Activated CD8-positive, alpha-beta T cell treated with anti-CD3 and anti-CD28 coated beads, Interleukin-2, amount 10 ng/mL, durations not matched to agents 7 days and 5 days (primary cell): ENCODE measurements at regions not wholly inside any gene's neighbourhood (a gene's known extent, or its start where the extent isn't known, plus 50 kb on each side); places are given as distances from the start of the nearest gene placed in this dataset.

Experiments
- ATAC-seq: fragments of 150-1000 bp; cut with Tn5 transposase; one replicate; pipeline ENCODE4 v1.10.0; 2021; ENCODE audit warnings: moderate library complexity
- CTCF ChIA-PET: fragments of 350-600 bp; sonication (Branson Sonifier 250); formaldehyde crosslinking; loops from one replicate; lab custom pipeline; 2021; ENCODE audit warnings: antibody characterized with exemption; lab: Charles Lee
- POLR2A ChIA-PET: fragments of 350-600 bp; sonication (Branson Sonifier 250); formaldehyde crosslinking; loops from one replicate; lab custom pipeline; 2021; ENCODE audit warnings: antibody characterized with exemption; lab: Charles Lee
- DNase-seq: peaks from one replicate; pipeline ENCODE4 v3.0.0-alpha.2; 2020
- H3K27ac Mint-ChIP-seq: one replicate; pipeline ENCODE4 v1.8.0; 2021; ENCODE audit warnings: mild to moderate bottlenecking, mixed read lengths
- H3K27me3 Mint-ChIP-seq: one replicate; pipeline ENCODE4 v1.8.0; 2021; ENCODE audit warnings: low read depth, mixed read lengths
- H3K36me3 Mint-ChIP-seq: one replicate; pipeline ENCODE4 v1.8.0; 2021; ENCODE audit warnings: low read depth, mixed read lengths
- H3K4me1 Mint-ChIP-seq: one replicate; pipeline ENCODE4 v1.8.0; 2021; ENCODE audit warnings: low read depth, mixed read lengths
- H3K4me3 Mint-ChIP-seq: one replicate; pipeline ENCODE4 v1.8.0; 2021; ENCODE audit warnings: mild to moderate bottlenecking, mixed read lengths
- H3K9me3 Mint-ChIP-seq: one replicate; pipeline ENCODE4 v1.8.0; 2022; ENCODE audit warnings: mixed read lengths; ENCODE audit not compliant: insufficient read depth

- Mint-ChIP-seq H3K4me3 (no peak overlapping the region), H3K27ac (no peak overlapping the region), H3K9me3 (no peaks in the 10 kb centered on the region), H3K4me1 (no peaks in the 10 kb centered on the region), H3K27me3 (no peaks in the 10 kb centered on the region), H3K36me3 (no peaks in the 10 kb centered on the region)
- POLR2A ChIA-PET = no interaction called here
- DNase-seq (no peak), ATAC-seq (no peak)
- CTCF ChIA-PET = no interaction called here
Measured at GRCh38 chr20:60600036-60600435, 641.8 kb downstream of the CDH26 start.

- Mint-ChIP-seq H3K9me3 (no peaks in the 10 kb centered on the region), H3K36me3 (no peaks in the 10 kb centered on the region), H3K4me1 (no peaks in the 10 kb centered on the region), H3K4me3 (no peak overlapping the region), H3K27ac (no peak overlapping the region), H3K27me3 (no peaks in the 10 kb centered on the region)
- DNase-seq (no peak), ATAC-seq (no peak)
- CTCF ChIA-PET = no interaction called here
- POLR2A ChIA-PET = no interaction called here
Measured at GRCh38 chr20:60624066-60624465, 628.0 kb upstream of the CDH4 start.

GRCh38 chr20:60627751-60628565 is 624.1 kb upstream of the CDH4 start:
- DNase-seq = no peak
- H3K9me3 Mint-ChIP-seq = no peaks in the 10 kb centered on the region
- H3K4me3 Mint-ChIP-seq = no peak overlapping the region
- ChIA-PET CTCF (no interaction called here), POLR2A (no interaction called here)
- no peaks in the 10 kb centered on the region for H3K4me1 Mint-ChIP-seq
- no peak overlapping the region for H3K27ac Mint-ChIP-seq
- H3K36me3 Mint-ChIP-seq = no peaks in the 10 kb centered on the region
- no peaks in the 10 kb centered on the region for H3K27me3 Mint-ChIP-seq
- no peak for ATAC-seq

- Mint-ChIP-seq H3K4me3 (no peak overlapping the region), H3K27ac (no peak overlapping the region), H3K27me3 (no peaks in the 10 kb centered on the region), H3K36me3 (no peaks in the 10 kb centered on the region), H3K9me3 (no peaks in the 10 kb centered on the region), H3K4me1 (no peaks in the 10 kb centered on the region)
- CTCF ChIA-PET = no interaction called here
- DNase-seq (no peak), ATAC-seq (no peak)
- POLR2A ChIA-PET = no interaction called here
Measured at GRCh38 chr20:60628749-60629148, 623.3 kb upstream of the CDH4 start.

GRCh38 chr20:60629206-60629605 is 622.9 kb upstream of the CDH4 start:
- no peaks in the 10 kb centered on the region for H3K36me3 Mint-ChIP-seq
- no peaks in the 10 kb centered on the region for H3K9me3 Mint-ChIP-seq
- no peaks in the 10 kb centered on the region for H3K4me1 Mint-ChIP-seq
- no peak for DNase-seq
- no peak for ATAC-seq
- no peak overlapping the region for H3K4me3 Mint-ChIP-seq
- no peak overlapping the region for H3K27ac Mint-ChIP-seq
- ChIA-PET POLR2A (no interaction called here), CTCF (no interaction called here)
- H3K27me3 Mint-ChIP-seq = no peaks in the 10 kb centered on the region

- Mint-ChIP-seq H3K4me1 (no peaks in the 10 kb centered on the region), H3K27me3 (no peaks in the 10 kb centered on the region), H3K36me3 (no peaks in the 10 kb centered on the region), H3K27ac (no peak overlapping the region), H3K9me3 (no peaks in the 10 kb centered on the region), H3K4me3 (no peak overlapping the region)
- CTCF ChIA-PET = no interaction called here
- no peak for DNase-seq
- ATAC-seq = no peak
- POLR2A ChIA-PET = no interaction called here
Measured at GRCh38 chr20:60630609-60631008, 621.5 kb upstream of the CDH4 start.

- no peaks in the 10 kb centered on the region for H3K27me3 Mint-ChIP-seq
- no peak overlapping the region for H3K27ac Mint-ChIP-seq
- ChIA-PET CTCF (no interaction called here), POLR2A (no interaction called here)
- H3K9me3 Mint-ChIP-seq = no peaks in the 10 kb centered on the region
- H3K36me3 Mint-ChIP-seq = no peaks in the 10 kb centered on the region
- ATAC-seq (no peak), DNase-seq (no peak)
- H3K4me3 Mint-ChIP-seq = no peak overlapping the region
- no peaks in the 10 kb centered on the region for H3K4me1 Mint-ChIP-seq
Measured at GRCh38 chr20:60631585-60632287, 620.3 kb upstream of the CDH4 start.

GRCh38 chr20:60632391-60633262 is 619.4 kb upstream of the CDH4 start:
- Mint-ChIP-seq H3K4me3 (no peak overlapping the region), H3K36me3 (no peaks in the 10 kb centered on the region), H3K9me3 (no peaks in the 10 kb centered on the region), H3K27ac (no peak overlapping the region), H3K27me3 (no peaks in the 10 kb centered on the region), H3K4me1 (no peaks in the 10 kb centered on the region)
- ATAC-seq = no peak
- no peak for DNase-seq
- ChIA-PET POLR2A (no interaction called here), CTCF (no interaction called here)

GRCh38 chr20:60634491-60635172 is 617.4 kb upstream of the CDH4 start:
- no peaks in the 10 kb centered on the region for H3K27me3 Mint-ChIP-seq
- H3K36me3 Mint-ChIP-seq = no peaks in the 10 kb centered on the region
- POLR2A ChIA-PET = no interaction called here
- CTCF ChIA-PET = no interaction called here
- ATAC-seq (no peak), DNase-seq (no peak)
- H3K9me3 Mint-ChIP-seq = no peaks in the 10 kb centered on the region
- no peaks in the 10 kb centered on the region for H3K4me1 Mint-ChIP-seq
- no peak overlapping the region for H3K27ac Mint-ChIP-seq
- H3K4me3 Mint-ChIP-seq = no peak overlapping the region

GRCh38 chr20:60636417-60636816 is 615.6 kb upstream of the CDH4 start:
- ATAC-seq = no peak
- ChIA-PET CTCF (no interaction called here), POLR2A (no interaction called here)
- Mint-ChIP-seq H3K36me3 (no peaks in the 10 kb centered on the region), H3K27me3 (no peaks in the 10 kb centered on the region), H3K27ac (no peak overlapping the region), H3K4me3 (no peak overlapping the region), H3K4me1 (no peaks in the 10 kb centered on the region), H3K9me3 (no peaks in the 10 kb centered on the region)
- no peak for DNase-seq

- H3K36me3 Mint-ChIP-seq = no peaks in the 10 kb centered on the region
- ChIA-PET POLR2A (no interaction called here), CTCF (no interaction called here)
- DNase-seq (no peak), ATAC-seq (no peak)
- no peak overlapping the region for H3K4me3 Mint-ChIP-seq
- no peak overlapping the region for H3K27ac Mint-ChIP-seq
- H3K9me3 Mint-ChIP-seq = no peaks in the 10 kb centered on the region
- H3K4me1 Mint-ChIP-seq = no peaks in the 10 kb centered on the region
- H3K27me3 Mint-ChIP-seq = no peaks in the 10 kb centered on the region
Measured at GRCh38 chr20:60637801-60638200, 614.3 kb upstream of the CDH4 start.
